Adrenal gland (tissue), 9 donors: ENCODE measurements at regions not wholly inside any gene's neighbourhood (a gene's known extent, or its start where the extent isn't known, plus 50 kb on each side); places are given as distances from the start of the nearest gene placed in this dataset.

Experiments
- DNase-seq, 7 donors: peaks; one replicate each; pipeline ENCODE4 v3.0.0-alpha.2; 2019 to 2020
- H3K27ac ChIP-seq, 5 donors: fragments of 200-600 bp; sonication (generic) in 4 of 5; 1 replicate in 3 of 5; 2 replicates in 2 of 5; pipeline versions ENCODE4 v1.5.1 to v1.8.0; 2016 to 2020; ENCODE audit warnings: mild to moderate bottlenecking in 1 of 5
- H3K27me3 ChIP-seq: fragments of 200-600 bp; 2 replicates; pipeline ENCODE4 v1.8.0; 2021
- H3K36me3 ChIP-seq, 2 donors: fragments of 200-600 bp; replicated peaks in 1 of 2; 1 replicate in 1 of 2; 2 replicates in 1 of 2; pipeline versions ENCODE4 v1.5.1 to v1.8.0; 2018 to 2022
- H3K4me1 ChIP-seq, 2 donors: fragments of 200-600 bp; replicated peaks in 1 of 2; 1 replicate in 1 of 2; 2 replicates in 1 of 2; pipeline versions ENCODE4 v1.5.1 to v1.8.0; 2018 to 2021
- H3K4me3 ChIP-seq, 4 donors: fragments of 200-600 bp; sonication (generic) in 3 of 4; one replicate each; pipeline ENCODE4 v1.5.1; 2016 to 2018
- H3K9me3 ChIP-seq, 3 donors: fragments of 200-600 bp; sonication (generic) in 1 of 3; replicated peaks in 1 of 3; 1 replicate in 2 of 3; 2 replicates in 1 of 3; pipeline versions ENCODE4 v1.5.1 to v1.8.0; 2016 to 2021
- CTCF ChIP-seq, 6 experiments: fragments of 450-650 bp in 4 of 6; fragments of 200-600 bp in 2 of 6; sonication (generic) in 1 of 6; IDR thresholded peaks; 1 replicate in 5 of 6; 2 replicates in 1 of 6; pipeline versions ENCODE4 v1.5.1 to v1.8.0; 2016 to 2021; ENCODE audit warnings: antibody characterized with exemption in 6 of 6, mild to moderate bottlenecking in 2 of 6, moderate library complexity in 1 of 6
- POLR2A ChIP-seq, 2 donors: fragments of 450-650 bp; IDR thresholded peaks; one replicate each; pipeline ENCODE4 v1.6.1; 2017; ENCODE audit warnings: antibody characterized with exemption in 2 of 2, mild to moderate bottlenecking in 2 of 2, moderate library complexity in 1 of 2
- WGBS, 4 donors: extraction: QIAGEN DNeasy Blood & Tissue Kit in 2 of 4; methylation state at CpG; one replicate each; pipeline versions ENCODE4 v1.1.5 to v1.1.7; 2013 to 2017; 5-methylcytosine and 5-hydroxymethylcytosine counted together
- intact Hi-C, 2 donors: fragments of 100-400 bp; cut with DNase I; formaldehyde crosslinking; loops; one replicate each; pipeline versions ENCODE4 v1.14.1 to v1.15.0; 2022 to 2023
- donor health status: healthy with polysubstance abuse.
- donor health status: Bipolar disorder and iron deficiency.
- donor health status: DM: yes; HTN: yes; CAD: no.
- donor health status: DM: no; HTN: no; CAD: no.
- donor health status: DM: no; HTN: no; CAD: no.

- no peak overlapping the region for H3K4me3 ChIP-seq
- WGBS, 4 donors, result 57 to 63% (median 61%) methylated on average over 8 of the region's 8 CpGs
- H3K36me3 ChIP-seq, result no peaks in the 10 kb centered on the region
- no peaks in the 10 kb centered on the region for H3K4me1 ChIP-seq
- H3K27ac ChIP-seq, result peak overlapping the region in 1 of 5 donors; percentile 63
- no peak for DNase-seq
- TF ChIP-seq CTCF (IDR thresholded peaks at IDR 0.05), result no peak
- TF ChIP-seq POLR2A (IDR thresholded peaks at IDR 0.05), result no peak
- intact Hi-C loops, result no loop called here
- H3K9me3 ChIP-seq, result no peaks in the 10 kb centered on the region
- H3K27me3 ChIP-seq, result no peaks in the 10 kb centered on the region
These were observed 214.6 kb downstream of the TSN start for GRCh38 chr2:121969766-121970639.

- DNase-seq, result no peak
- Histone ChIP-seq H3K36me3 (no peaks in the 10 kb centered on the region), H3K27ac (no peak overlapping the region), H3K27me3 (no peaks in the 10 kb centered on the region), H3K4me3 (no peak overlapping the region), H3K9me3 (no peaks in the 10 kb centered on the region), H3K4me1 (no peaks in the 10 kb centered on the region)
- no peak for TF ChIP-seq POLR2A (IDR thresholded peaks at IDR 0.05)
- TF ChIP-seq CTCF (IDR thresholded peaks at IDR 0.05), result no peak
- WGBS, 4 donors, result 76 to 84% (median 78%) methylated on average over 5 of the region's 5 CpGs
- intact Hi-C loops, result no loop called here
These were observed 216.8 kb downstream of the TSN start for GRCh38 chr2:121972203-121972602.

GRCh38 chr2:121974897-121975661 lies 219.6 kb downstream of the TSN start:
- TF ChIP-seq CTCF (IDR thresholded peaks at IDR 0.05) (peak; percentile 37 to 62 (median 54)), POLR2A (IDR thresholded peaks at IDR 0.05) (no peak)
- WGBS, 4 donors, result 0 to 5% (median 2%) methylated on average over 6 to 13 of the region's 13 CpGs
- H3K9me3 ChIP-seq, result no peaks in the 10 kb centered on the region
- H3K4me1 ChIP-seq, result no peaks in the 10 kb centered on the region
- intact Hi-C loops, result no loop called here
- peak overlapping the region in 2 of 4 donors; percentile 12 to 41 for H3K4me3 ChIP-seq
- no peaks in the 10 kb centered on the region for H3K36me3 ChIP-seq
- no peak overlapping the region for H3K27ac ChIP-seq
- peak; percentile 37 to 64 (median 43) for DNase-seq
- H3K27me3 ChIP-seq, result no peaks in the 10 kb centered on the region

GRCh38 chr2:121976926-121977325 lies 221.5 kb downstream of the TSN start:
- no peaks in the 10 kb centered on the region for H3K27me3 ChIP-seq
- no peak overlapping the region for H3K4me3 ChIP-seq
- no peak for DNase-seq
- TF ChIP-seq POLR2A (IDR thresholded peaks at IDR 0.05) (no peak), CTCF (IDR thresholded peaks at IDR 0.05) (no peak)
- no peaks in the 10 kb centered on the region for H3K4me1 ChIP-seq
- no peaks in the 10 kb centered on the region for H3K36me3 ChIP-seq
- H3K27ac ChIP-seq, result no peak overlapping the region
- 34 to 48% (median 39%) methylated on average over 3 of the region's 3 CpGs for WGBS, 4 donors
- no peaks in the 10 kb centered on the region for H3K9me3 ChIP-seq
- intact Hi-C loops, result no loop called here
